H9 (cell line): ENCODE measurements at regions not wholly inside any gene's neighbourhood (a gene's known extent, or its start where the extent isn't known, plus 50 kb on each side); places are given as distances from the start of the nearest gene placed in this dataset.

Experiments
- DNase-seq: peaks from one replicate; pipeline ENCODE4 v3.0.0-alpha.2; 2017
- H2AFZ ChIP-seq: one replicate; pipeline ENCODE4 v1.6.1; 2013; ENCODE audit warnings: mild to moderate bottlenecking, low read length, control low read depth, moderate library complexity
- H2AK5ac ChIP-seq: 2 replicates; pipeline ENCODE4 v1.6.1; 2013; ENCODE audit warnings: low read length, control low read depth, mixed read lengths; ENCODE audit not compliant: insufficient read length
- H2BK120ac ChIP-seq: one replicate; pipeline ENCODE4 v1.6.1; 2013; ENCODE audit warnings: low read depth, mild to moderate bottlenecking, low read length, control low read depth, inconsistent platforms; ENCODE audit not compliant: poor library complexity, severe bottlenecking
- H2BK12ac ChIP-seq: 2 replicates; pipeline ENCODE4 v1.6.1; 2013; ENCODE audit warnings: low read length, control low read depth, mixed read lengths, low read depth; ENCODE audit not compliant: insufficient read length
- H2BK15ac ChIP-seq: 2 replicates; pipeline ENCODE4 v1.6.1; 2013; ENCODE audit warnings: low read depth, low read length, control low read depth
- H2BK20ac ChIP-seq: one replicate; pipeline ENCODE4 v1.6.1; 2013; ENCODE audit warnings: low read depth, mild to moderate bottlenecking, low read length, control low read depth, inconsistent platforms; ENCODE audit not compliant: poor library complexity, severe bottlenecking
- H2BK5ac ChIP-seq: 2 replicates; pipeline ENCODE4 v1.6.1; 2013; ENCODE audit warnings: low read length, control low read depth, mixed read lengths; ENCODE audit not compliant: insufficient read length
- H3K14ac ChIP-seq: 2 replicates; pipeline ENCODE4 v1.6.1; 2013; ENCODE audit warnings: low read length, control low read depth; ENCODE audit not compliant: insufficient read depth
- H3K18ac ChIP-seq: 2 replicates; pipeline ENCODE4 v1.6.1; 2013; ENCODE audit warnings: low read depth, mild to moderate bottlenecking, mixed read lengths, low read length, control low read depth; ENCODE audit not compliant: insufficient read length
- H3K23ac ChIP-seq: 2 replicates; pipeline ENCODE4 v1.6.1; 2013; ENCODE audit warnings: low read length, control low read depth, mixed read lengths, low read depth; ENCODE audit not compliant: insufficient read length
- H3K23me2 ChIP-seq: 2 replicates; pipeline ENCODE4 v1.6.1; 2013; ENCODE audit warnings: low read depth, mild to moderate bottlenecking, mixed read lengths, low read length, control low read depth; ENCODE audit not compliant: insufficient read length, poor library complexity, severe bottlenecking
- H3K27ac ChIP-seq: 2 replicates; pipeline ENCODE4 v1.5.1; 2013; ENCODE audit warnings: low read length, control low read depth, mixed read lengths, low read depth; ENCODE audit not compliant: insufficient read length
- H3K27me3 ChIP-seq: 2 replicates; pipeline ENCODE4 v1.6.1; 2013; ENCODE audit warnings: low read length, control low read depth, inconsistent platforms; ENCODE audit not compliant: insufficient read depth
- H3K4ac ChIP-seq: 2 replicates; pipeline ENCODE4 v1.6.1; 2013; ENCODE audit warnings: low read depth, mild to moderate bottlenecking, control low read depth, inconsistent platforms, low read length, moderate library complexity
- H3K4me1 ChIP-seq: 2 replicates; pipeline ENCODE4 v1.6.1; 2013; ENCODE audit warnings: low read length, control low read depth, inconsistent platforms; ENCODE audit not compliant: insufficient read depth
- H3K4me2 ChIP-seq: 2 replicates; pipeline ENCODE4 v1.6.1; 2013; ENCODE audit warnings: low read length, control low read depth, mixed read lengths; ENCODE audit not compliant: insufficient read length, insufficient read depth
- H3K56ac ChIP-seq: 2 replicates; pipeline ENCODE4 v1.6.1; 2013; ENCODE audit warnings: low read depth, mild to moderate bottlenecking, mixed read lengths, low read length, control low read depth; ENCODE audit not compliant: insufficient read length
- H3K79me1 ChIP-seq: 2 replicates; pipeline ENCODE4 v1.6.1; 2013; ENCODE audit warnings: low read depth, mild to moderate bottlenecking, moderate library complexity, low read length, control low read depth, inconsistent platforms; ENCODE audit not compliant: insufficient read depth, poor library complexity, severe bottlenecking
- H3K79me2 ChIP-seq: 2 replicates; pipeline ENCODE4 v1.6.1; 2013; ENCODE audit warnings: low read length, control low read depth, inconsistent platforms; ENCODE audit not compliant: insufficient read depth
- H3K9ac ChIP-seq: 2 replicates; pipeline ENCODE4 v1.6.1; 2013; ENCODE audit warnings: low read length, control low read depth, mixed read lengths; ENCODE audit not compliant: insufficient read length; ENCODE audit errors: extremely low read depth
- H3K9me3 ChIP-seq: one replicate; pipeline ENCODE4 v1.6.1; 2013; ENCODE audit warnings: low read depth, low read length, inconsistent platforms; ENCODE audit not compliant: control insufficient read depth
- H3T11ph ChIP-seq: one replicate; pipeline ENCODE4 v1.6.1; 2013; ENCODE audit warnings: mild to moderate bottlenecking, low read length, control low read depth, inconsistent platforms
- H4K20me1 ChIP-seq: one replicate; pipeline ENCODE4 v1.6.1; 2013; ENCODE audit not compliant: control insufficient read depth, insufficient read length, insufficient read depth
- H4K5ac ChIP-seq: 2 replicates; pipeline ENCODE4 v1.6.1; 2013; ENCODE audit warnings: low read depth, mild to moderate bottlenecking, mixed read lengths, low read length, control low read depth; ENCODE audit not compliant: insufficient read length
- H4K8ac ChIP-seq: replicated peaks from 2 replicates; pipeline ENCODE4 v1.6.1; 2013; ENCODE audit warnings: low read length, control low read depth, mixed read lengths, low read depth; ENCODE audit not compliant: insufficient read length
- H4K91ac ChIP-seq: 2 replicates; pipeline ENCODE4 v1.6.1; 2013; ENCODE audit warnings: low read depth, mild to moderate bottlenecking, moderate library complexity, mixed read lengths, low read length, control low read depth; ENCODE audit not compliant: insufficient read length
- H3K27ac Mint-ChIP-seq, 3 experiments: 2 replicates in 2 of 3; 3 replicates in 1 of 3; pipeline ENCODE4 v1.8.0; 2020 to 2021; ENCODE audit warnings: mixed read lengths in 3 of 3, mild to moderate bottlenecking in 1 of 3, moderate library complexity in 1 of 3
- H3K27me3 Mint-ChIP-seq: 2 replicates; pipeline ENCODE4 v1.8.0; 2021; ENCODE audit warnings: low read depth, mild to moderate bottlenecking, moderate library complexity, mixed read lengths
- H3K36me3 Mint-ChIP-seq, 3 experiments: 2 replicates in 2 of 3; 3 replicates in 1 of 3; pipeline ENCODE4 v1.8.0; 2020 to 2021; ENCODE audit warnings: low read depth in 3 of 3, mixed read lengths in 3 of 3; ENCODE audit not compliant: insufficient read depth in 1 of 3
- H3K4me1 Mint-ChIP-seq, 2 experiments: 2 replicates each; pipeline ENCODE4 v1.8.0; 2020; ENCODE audit warnings: mixed read lengths in 2 of 2
- H3K4me3 Mint-ChIP-seq, 2 experiments: 2 replicates in 1 of 2; 3 replicates in 1 of 2; pipeline ENCODE4 v1.8.0; 2020 to 2021; ENCODE audit warnings: mild to moderate bottlenecking in 2 of 2, mixed read lengths in 2 of 2, moderate library complexity in 1 of 2
- H3K9me3 Mint-ChIP-seq, 2 experiments: 2 replicates in 1 of 2; 3 replicates in 1 of 2; pipeline ENCODE4 v1.8.0; 2020; ENCODE audit warnings: mild to moderate bottlenecking in 2 of 2, mixed read lengths in 2 of 2, moderate library complexity in 1 of 2
- CTCF ChIP-seq: fragments of 200-600 bp; sonication (generic); conservative IDR thresholded peaks from 3 replicates; pipeline ENCODE4 v1.8.0; 2021; ENCODE audit warnings: antibody characterized with exemption, mild to moderate bottlenecking

- Mint-ChIP-seq H3K27ac (no peak overlapping the region), H3K36me3 (peaks cover 0 to 2% (median 0%) of the 10 kb centered on the region in 3 experiments; a peak in 2 of 7 replicates), H3K9me3 (peaks cover 53 to 75% of the 10 kb centered on the region in 2 experiments), H3K4me1 (no peaks in the 10 kb centered on the region), H3K27me3 (no peaks in the 10 kb centered on the region), H3K4me3 (no peak overlapping the region)
- H3K56ac ChIP-seq, result no peak overlapping the region
- no peak overlapping the region for H3K23ac ChIP-seq
- H3T11ph ChIP-seq, result no peak overlapping the region
- H2BK120ac ChIP-seq, result no peak overlapping the region
- no peak for DNase-seq
- H2AFZ ChIP-seq, result no peak overlapping the region
- no peak overlapping the region for H3K14ac ChIP-seq
- no peak overlapping the region for H2BK20ac ChIP-seq
- H3K4ac ChIP-seq, result no peak overlapping the region
- H3K4me1 ChIP-seq, result no peaks in the 10 kb centered on the region
- H2BK12ac ChIP-seq, result no peak overlapping the region
- H3K23me2 ChIP-seq, result no peaks in the 10 kb centered on the region
- no peaks in the 10 kb centered on the region for H3K79me2 ChIP-seq
- TF ChIP-seq CTCF, result no peak
- H4K20me1 ChIP-seq, result no peaks in the 10 kb centered on the region
- H3K27me3 ChIP-seq, result no peaks in the 10 kb centered on the region
- H3K18ac ChIP-seq, result no peak overlapping the region
- no peaks in the 10 kb centered on the region for H3K79me1 ChIP-seq
- no peak overlapping the region for H3K9ac ChIP-seq
- H2AK5ac ChIP-seq, result no peak overlapping the region
- H3K9me3 ChIP-seq, result peaks cover 23% of the 10 kb centered on the region
- no peak overlapping the region for H4K8ac ChIP-seq
- H4K91ac ChIP-seq, result no peak overlapping the region
- no peak overlapping the region for H4K5ac ChIP-seq
- no peak overlapping the region for H3K4me2 ChIP-seq
- no peak overlapping the region for H2BK5ac ChIP-seq
- no peak overlapping the region for H3K27ac ChIP-seq
- H2BK15ac ChIP-seq, result no peak overlapping the region
Observed at GRCh38 chrX:81392396-81392795, 190.5 kb downstream of the SH3BGRL start.
